ENCODE measurements at regions not wholly inside any gene's neighbourhood (a gene's known extent, or its start where the extent isn't known, plus 50 kb on each side); places are given as distances from the start of the nearest gene placed in this dataset.

- no peak for TF ChIP-seq ELF4 (IDR thresholded peaks at IDR 0.05)
- TF ChIP-seq FOXM1 (IDR thresholded peaks at IDR 0.05; ENCODE audit: borderline replicate concordance) = no peak
- no peak for TF ChIP-seq FOXK2 (IDR thresholded peaks at IDR 0.05)
- TF ChIP-seq SP1 (IDR thresholded peaks at IDR 0.05) = no peak
Measured at GRCh38 chr20:6974838-6975237, 207.4 kb downstream of the BMP2 start.
